ENCODE measurements at regions not wholly inside any gene's neighbourhood (a gene's known extent, or its start where the extent isn't known, plus 50 kb on each side); places are given as distances from the start of the nearest gene placed in this dataset.

GRCh38 chr2:19176172-19176852, 182.1 kb downstream of the OSR1 start:
- FAIRE-seq (no peak), DNase-seq (ENCODE audit: low read depth, low spot score) (no peak)
- H3K36me3 ChIP-seq (ENCODE audit: control insufficient read depth in 2 of 2, extremely low read depth in 1 of 2, insufficient read depth in 2 of 2, low read length in 2 of 2), result no peaks in the 10 kb centered on the region
- H3K27me3 ChIP-seq (ENCODE audit: control insufficient read depth in 2 of 2, insufficient read depth in 2 of 2, low read length in 2 of 2), result no peaks in the 10 kb centered on the region
- no peaks in the 10 kb centered on the region for H3K4me1 ChIP-seq (ENCODE audit: control insufficient read depth, extremely low read depth, insufficient read depth, low read length)
- intact Hi-C loops (cut with micrococcal nuclease), result no loop called here
- H2AFZ ChIP-seq (ENCODE audit: low read depth, low read length), result no peak overlapping the region
- BruUV-seq (replicated peaks), result no TSS peak
- dilution Hi-C loops (cut with MboI; ENCODE audit: extremely low pct_ligation_motif_present, low sequenced_read_pairs), result no loop called here
- TF ChIP-seq GATA2 (IDR thresholded peaks at IDR 0.05; ENCODE audit: insufficient read depth, insufficient read length, low read depth, low read length), result no peak
- TF ChIP-seq POLR2AphosphoS5 (IDR thresholded peaks at IDR 0.05; ENCODE audit: insufficient read depth, low read depth, low read length), result no peak
- no peak for TF ChIP-seq EZH2 (IDR thresholded peaks at IDR 0.05; ENCODE audit: borderline replicate concordance, low read depth, low read length, severe bottlenecking)
- no peak for TF ChIP-seq MAX (IDR thresholded peaks at IDR 0.05; ENCODE audit: insufficient read depth, insufficient read length)
- no peak for TF ChIP-seq MYC (IDR thresholded peaks at IDR 0.05; ENCODE audit: low read depth, low read length)
- TF ChIP-seq POLR2A (IDR thresholded peaks at IDR 0.05; ENCODE audit: low read depth, low read length), result no peak
- TF ChIP-seq JUN (IDR thresholded peaks at IDR 0.05; ENCODE audit: borderline replicate concordance, insufficient read depth, insufficient read length, low read depth), result no peak
- no peak for TF ChIP-seq FOS (IDR thresholded peaks at IDR 0.05; ENCODE audit: borderline replicate concordance, insufficient read depth, low read length)
- TF ChIP-seq CTCF (IDR thresholded peaks at IDR 0.05; ENCODE audit: extremely low read depth in 1 of 2, insufficient read depth in 1 of 2, low read depth in 1 of 2, low read length in 2 of 2), result no peak
- no peaks in the 10 kb centered on the region for H3K9me1 ChIP-seq (replicated peaks; ENCODE audit: control insufficient read depth, extremely low read depth, insufficient read depth, low read length)
- H4K20me1 ChIP-seq (replicated peaks; ENCODE audit: control insufficient read depth, extremely low read depth, insufficient read depth, low read length), result no peaks in the 10 kb centered on the region
- H3K4me3 ChIP-seq (replicated peaks in 1 of 3; ENCODE audit: insufficient read depth in 1 of 3, low read depth in 1 of 3, low read length in 3 of 3), result no peak overlapping the region
- no peak overlapping the region for H3K27ac ChIP-seq (ENCODE audit: insufficient read depth, low read depth, low read length)
- no peaks in the 10 kb centered on the region for H3K79me2 ChIP-seq (ENCODE audit: control insufficient read depth, insufficient read depth, low read length)
- H3K4me2 ChIP-seq (ENCODE audit: insufficient read depth, low read length), result no peak overlapping the region
- ChIA-PET POLR2A (no interaction called here), CTCF (interaction anchor here (0.6 kb wide), 1 partner anchor 1116 kb away, joined by 3 read pairs; no protein-coding TSS in a partner anchor)
- no peaks in the 10 kb centered on the region for H3K9me3 ChIP-seq (replicated peaks; ENCODE audit: control insufficient read depth, insufficient read depth, low read length)
- H3K9ac ChIP-seq (replicated peaks; ENCODE audit: extremely low read depth, insufficient read depth, low read length), result no peak overlapping the region

Data from endothelial cell of umbilical vein (primary cell).